ENCODE measurements at regions not wholly inside any gene's neighbourhood (a gene's known extent, or its start where the extent isn't known, plus 50 kb on each side); places are given as distances from the start of the nearest gene placed in this dataset.

DNA sequence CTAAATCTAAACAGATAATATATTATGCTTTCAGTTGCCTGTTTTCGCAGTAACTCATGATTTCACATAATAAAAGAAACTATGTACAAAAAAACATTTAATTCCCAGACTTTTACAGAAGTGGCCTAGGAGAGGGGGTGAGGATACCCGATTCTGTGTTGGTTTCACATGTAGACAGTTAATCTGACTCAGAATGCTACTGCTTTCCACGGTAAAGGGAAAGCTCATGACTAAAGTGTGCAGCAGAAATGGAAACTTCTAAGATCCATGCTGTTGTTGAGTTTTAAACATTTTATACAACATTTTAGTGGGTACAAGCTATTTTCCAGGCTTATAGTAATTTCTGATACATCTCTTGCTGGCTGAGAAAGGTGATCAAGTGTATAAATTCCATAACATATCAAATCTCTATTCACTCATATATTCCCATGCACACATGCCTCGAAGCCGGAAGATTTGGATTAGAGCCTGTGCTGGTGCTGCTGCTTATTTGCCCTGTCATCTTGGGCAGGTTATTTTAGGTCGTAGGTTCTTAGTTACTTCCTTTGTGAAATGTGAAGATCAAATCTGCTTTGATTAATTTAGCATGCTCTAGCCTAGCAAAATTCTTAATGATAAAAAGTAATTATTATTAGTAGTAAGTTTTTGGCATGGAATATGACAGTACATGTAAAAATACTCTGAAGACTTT is 896.7 kb upstream of the MAP3K7 start:
- no peak for DNase-seq

DNA sequence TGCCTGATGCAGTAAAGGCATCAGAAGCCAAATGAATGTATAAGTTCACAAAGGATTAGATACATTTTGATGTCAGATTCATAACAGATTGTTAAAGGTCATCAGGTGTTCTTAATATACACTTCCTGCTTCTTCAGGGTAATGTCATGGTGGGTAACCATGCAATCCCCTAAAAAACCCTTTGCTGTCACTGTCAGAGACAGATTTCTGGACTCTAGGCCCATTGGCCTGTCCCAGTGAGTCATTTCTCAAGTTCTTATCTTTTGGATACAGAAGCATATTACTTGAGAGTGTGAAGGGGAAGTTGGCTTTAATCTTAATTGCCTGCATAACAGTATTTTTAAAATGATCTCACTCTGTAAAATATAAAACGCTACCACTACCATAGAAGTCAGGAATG is 895.6 kb upstream of the MAP3K7 start:
- DNase-seq: no peak

DNA sequence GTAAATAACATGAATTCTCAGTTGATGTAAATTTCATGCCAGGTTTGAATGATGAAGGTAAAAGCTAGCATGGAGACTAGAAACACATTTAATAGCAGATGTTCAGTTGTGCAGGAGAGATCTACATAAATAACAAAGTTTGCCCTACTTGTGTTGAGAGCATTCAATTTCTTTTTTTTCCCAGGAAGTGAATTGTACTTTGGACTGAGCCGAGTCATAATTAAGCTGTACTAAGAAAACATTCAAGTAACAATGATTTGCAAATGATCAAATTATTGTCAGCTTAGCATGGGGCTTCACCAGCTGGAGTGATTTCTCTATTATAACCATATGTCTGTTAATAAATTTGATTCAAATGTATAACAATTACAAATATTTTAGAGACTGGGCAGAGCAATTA is 893.5 kb upstream of the MAP3K7 start:
- no peak for DNase-seq

DNA sequence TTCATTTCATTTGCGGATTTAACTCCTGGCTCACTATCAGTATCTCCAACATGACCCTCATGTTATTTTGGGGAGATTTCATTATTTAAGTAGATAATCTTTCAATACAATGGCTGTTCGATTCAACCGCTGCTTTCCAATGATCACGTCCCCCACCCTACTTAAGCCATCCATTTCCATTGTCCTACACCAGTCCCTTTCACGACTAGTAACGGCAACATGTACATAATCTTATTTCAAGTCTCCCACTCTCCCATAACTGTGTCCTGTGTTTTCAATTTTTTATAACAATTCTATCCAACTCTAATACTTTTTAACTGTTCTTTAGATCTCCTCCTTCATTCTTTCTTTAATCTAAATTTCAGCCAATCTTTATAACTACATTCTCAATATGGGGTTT is 890.8 kb upstream of the MAP3K7 start:
- DNase-seq: no peak

DNA sequence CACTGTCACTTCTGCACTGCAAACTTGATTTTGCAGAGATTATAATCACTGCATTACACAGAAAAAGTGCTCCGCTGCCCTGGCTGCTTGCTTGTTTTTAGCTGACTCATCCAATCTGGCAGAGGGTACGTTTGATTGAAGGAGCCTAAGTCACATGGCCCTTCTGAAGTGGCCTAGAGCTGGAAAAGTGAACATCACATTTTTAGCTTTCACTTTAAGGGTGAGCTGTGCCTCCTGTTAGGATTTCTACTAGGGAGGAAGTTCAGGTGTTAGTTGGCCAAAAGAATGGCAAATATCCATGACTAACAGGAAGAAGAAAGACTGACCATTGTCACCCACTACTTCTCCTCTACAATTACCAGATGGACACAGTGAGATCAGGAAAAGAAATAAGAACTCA is 889.1 kb upstream of the MAP3K7 start:
- DNase-seq: no peak

DNA sequence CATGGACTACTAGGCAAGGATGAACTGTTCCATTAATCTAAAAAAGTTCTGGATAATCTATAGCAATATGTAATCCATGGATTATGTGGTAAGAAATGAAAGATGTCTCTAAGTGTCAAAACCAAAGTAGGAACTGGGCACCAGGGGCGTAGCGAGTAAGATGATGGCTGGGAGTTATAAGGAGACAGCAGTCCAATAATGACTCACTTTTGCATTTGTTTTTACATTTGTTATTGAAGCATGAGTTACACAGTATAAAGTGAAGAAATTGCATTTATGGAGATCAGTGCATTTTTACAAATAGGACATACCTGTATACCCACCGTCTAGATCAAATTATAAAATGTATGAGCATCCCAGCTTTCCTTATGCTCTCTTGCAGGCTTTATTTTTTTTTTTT is 878.5 kb upstream of the MAP3K7 start:
- no peak for DNase-seq

DNA sequence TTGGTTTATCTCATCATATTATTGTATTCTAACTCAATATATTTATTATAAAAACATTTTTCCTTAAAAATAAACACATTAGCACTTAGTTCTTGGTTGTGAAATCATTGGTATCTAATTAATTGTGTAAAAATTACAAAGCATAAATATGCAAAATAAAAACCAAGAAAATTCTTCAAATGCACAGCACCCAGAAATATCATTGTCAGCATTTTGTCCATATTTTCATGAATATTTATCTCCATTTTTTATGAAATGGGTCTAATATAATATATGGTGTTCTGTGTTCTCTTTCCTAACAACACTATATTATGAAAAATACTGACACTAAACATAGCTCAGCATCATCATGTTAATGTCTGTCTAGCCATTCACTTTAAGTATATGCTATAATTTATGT is 877.8 kb upstream of the MAP3K7 start:
- DNase-seq: no peak

DNA sequence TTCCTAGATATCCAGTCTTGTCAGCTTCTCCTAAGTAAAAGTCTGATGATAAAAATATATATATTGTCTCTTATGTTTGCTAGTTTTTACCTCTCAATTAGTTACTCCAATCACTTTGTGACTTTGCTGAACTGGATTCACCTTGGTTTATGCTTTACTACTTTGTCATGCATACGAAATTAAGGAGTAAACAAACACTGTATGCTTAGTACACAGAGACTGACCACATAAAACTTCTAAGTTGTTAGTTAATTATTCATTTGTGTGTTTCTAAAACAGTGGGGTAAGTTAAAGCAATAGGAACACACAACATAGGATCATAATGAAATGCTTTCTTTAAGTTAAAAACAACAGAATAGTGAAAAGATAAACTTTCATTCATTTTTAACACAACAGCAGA is 877.3 kb upstream of the MAP3K7 start:
- no peak for DNase-seq

DNA sequence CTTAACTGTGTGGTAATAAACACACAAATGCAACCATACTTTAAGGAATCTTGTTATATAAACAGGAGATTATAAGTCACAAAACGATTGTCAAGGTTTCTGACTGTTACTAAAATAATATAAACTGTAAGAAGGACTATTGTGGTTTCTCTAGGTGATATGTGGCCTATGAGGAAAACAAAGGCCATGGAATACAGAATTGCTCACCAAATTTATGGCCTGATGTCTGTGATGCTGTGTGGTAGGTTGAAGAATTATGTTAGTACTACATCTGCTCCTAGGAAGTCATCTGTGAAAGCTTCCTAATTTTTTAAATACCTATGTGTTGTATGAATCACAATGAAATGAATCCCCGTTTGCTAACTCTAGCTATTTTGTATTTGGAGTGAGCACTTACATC is 875.4 kb upstream of the MAP3K7 start:
- no peak for DNase-seq

DNA sequence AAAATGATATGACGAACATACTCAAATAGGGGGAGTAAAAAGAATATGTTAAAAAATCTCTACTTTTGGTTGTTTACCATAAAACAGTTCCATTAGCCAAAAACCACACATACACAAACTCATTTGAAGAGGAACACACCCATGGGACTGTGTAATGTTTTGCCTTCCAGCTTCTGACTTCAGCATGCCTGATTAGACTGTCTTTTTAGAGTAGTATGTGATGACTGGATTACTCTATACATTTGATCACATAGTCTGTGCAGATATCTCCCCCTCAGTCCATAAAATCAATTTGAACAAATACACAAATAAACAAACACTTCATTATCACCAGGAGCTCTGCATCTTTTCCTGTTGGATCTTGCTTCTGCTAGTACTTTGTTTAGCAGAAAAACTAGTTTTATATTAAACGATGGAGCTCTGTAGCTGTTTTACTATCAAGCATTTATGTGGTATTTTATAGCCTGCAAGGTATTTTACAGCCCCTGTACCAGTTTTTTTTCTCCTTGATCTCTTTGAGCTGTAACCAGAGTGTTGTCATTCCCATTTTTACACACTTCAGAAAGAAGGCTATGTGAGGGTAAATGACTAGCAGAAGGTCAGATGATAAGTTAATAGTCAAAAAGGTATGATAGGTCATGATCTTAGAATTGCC is 866.5 kb upstream of the MAP3K7 start:
- no peak for DNase-seq

DNA sequence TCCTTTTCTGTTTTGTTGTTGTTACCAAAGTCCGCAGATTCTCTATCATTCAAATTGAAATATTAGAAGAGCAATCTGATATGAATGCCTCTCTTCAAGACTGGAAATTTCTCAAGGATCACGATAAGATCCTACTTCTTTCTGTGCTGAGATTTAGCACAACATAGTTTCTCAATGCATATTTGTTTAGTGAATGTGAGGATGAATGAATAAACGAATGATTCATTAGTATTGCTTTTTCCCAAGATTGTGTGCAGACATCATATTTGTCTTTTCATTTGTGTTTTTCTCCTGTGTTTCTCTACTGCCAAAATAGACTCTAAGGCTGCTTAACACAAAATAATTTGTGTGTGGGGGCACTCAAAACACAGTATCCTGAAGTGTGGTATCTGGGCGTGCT is 862.7 kb upstream of the MAP3K7 start:
- no peak for DNase-seq

DNA sequence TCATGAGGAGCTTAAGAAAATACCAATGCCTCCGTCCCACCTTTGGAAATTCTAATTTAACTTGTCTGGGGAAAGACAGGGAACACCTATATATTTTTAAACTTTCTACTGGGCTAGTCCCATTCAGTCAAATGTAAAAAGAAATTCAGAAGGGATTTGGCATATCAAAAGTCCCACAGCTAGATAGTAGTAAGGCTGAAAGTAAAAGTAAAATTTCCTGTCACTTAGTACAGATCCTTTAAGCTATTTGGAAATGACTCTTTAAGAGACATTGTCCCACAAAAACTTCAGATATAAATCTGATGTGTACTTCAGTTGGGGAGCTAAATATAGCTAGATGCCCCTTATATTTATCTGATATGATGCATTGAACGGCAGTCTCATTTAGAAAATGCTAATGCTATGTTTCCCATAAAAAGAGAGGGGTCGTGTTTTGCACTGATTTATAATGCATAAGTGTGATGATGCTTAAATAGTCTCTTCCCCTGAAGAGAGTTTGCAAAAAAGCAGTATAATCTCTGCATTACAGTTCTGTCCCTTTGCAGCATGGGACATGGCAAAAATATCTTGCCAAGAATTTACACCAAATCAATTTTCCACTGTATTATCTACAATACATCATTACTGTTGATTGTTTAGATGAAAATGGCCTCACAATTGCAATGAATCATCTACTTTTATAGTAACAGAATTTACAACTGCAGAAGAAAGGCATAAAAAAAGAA is 860.8 kb upstream of the MAP3K7 start:
- no peak for DNase-seq

DNA sequence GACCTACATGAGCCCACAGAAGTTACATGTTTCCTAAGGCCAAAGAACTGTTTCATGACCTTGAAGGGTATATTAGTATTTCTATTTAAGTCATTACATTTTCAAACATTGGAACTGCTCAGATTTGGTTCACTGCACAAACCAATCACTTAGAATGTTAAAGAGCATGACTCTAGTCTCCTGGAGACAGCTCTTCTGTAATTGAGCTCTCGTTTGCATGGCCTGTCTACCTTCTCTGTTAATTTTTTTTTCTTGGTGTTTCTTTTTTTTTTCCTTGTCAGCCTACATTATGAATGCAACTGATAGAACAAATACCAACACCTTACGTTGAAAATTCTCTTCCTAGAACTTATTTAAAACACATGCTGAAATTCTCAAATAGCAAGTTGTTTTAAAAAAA is 860.2 kb upstream of the MAP3K7 start:
- peak; percentile 45 for DNase-seq

DNA sequence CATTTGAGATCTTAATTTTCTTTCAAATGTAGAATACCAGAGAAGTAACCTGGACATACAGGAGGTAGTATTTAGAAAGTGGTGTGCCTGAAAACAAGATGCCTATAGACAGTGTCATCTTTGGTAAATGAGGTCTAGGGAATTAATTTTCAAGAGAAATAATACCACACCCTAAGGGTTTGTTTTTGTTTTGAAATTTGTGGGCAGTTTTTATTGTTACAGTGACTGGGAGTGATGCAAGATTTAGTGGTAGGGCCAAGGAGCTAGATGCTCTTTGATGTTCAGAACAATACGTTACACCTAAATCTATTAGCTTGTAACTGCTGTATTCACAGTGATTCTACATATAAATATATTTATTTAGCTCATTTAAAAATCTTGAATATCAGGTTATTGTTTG is 856.5 kb upstream of the MAP3K7 start:
- DNase-seq: no peak

DNA sequence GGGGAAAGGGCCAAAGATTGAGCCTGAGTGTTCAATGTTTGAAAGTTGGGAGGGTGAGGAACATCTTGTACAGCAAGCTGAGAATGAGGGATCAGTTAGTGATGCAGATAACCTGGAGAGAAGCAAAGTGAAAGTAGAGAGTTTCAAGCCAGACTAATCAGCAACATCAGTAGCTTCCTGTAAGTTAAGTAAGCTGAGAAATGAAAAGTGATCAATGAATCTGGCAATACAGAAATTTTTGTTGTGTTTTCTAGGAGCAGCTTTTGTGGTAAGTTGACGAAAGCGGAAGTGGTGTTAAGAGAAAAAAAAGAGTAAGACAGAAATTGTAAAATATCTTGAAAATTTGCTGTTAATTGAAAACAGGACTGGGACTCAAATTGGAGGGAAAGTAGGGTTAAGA is 855.5 kb upstream of the MAP3K7 start:
- no peak for DNase-seq

DNA sequence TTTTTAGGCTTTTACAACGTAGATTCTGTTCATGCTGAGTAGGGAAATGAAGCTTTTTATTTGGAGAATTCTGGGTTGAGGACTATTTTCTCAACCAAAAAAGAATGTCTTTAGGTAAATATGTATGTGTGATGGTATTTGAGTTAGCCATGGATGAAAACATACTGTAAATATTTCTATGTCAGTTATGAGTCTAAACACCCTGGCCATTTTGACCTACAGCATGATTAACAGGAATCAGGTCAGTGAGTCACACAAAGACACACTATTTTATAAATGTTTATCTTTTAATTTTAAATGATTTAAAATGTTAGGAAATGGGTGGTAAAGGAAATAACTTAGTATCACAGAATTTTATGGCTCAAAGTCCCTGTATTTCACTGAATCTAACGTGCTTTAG is 851.7 kb upstream of the MAP3K7 start:
- DNase-seq: no peak

DNA sequence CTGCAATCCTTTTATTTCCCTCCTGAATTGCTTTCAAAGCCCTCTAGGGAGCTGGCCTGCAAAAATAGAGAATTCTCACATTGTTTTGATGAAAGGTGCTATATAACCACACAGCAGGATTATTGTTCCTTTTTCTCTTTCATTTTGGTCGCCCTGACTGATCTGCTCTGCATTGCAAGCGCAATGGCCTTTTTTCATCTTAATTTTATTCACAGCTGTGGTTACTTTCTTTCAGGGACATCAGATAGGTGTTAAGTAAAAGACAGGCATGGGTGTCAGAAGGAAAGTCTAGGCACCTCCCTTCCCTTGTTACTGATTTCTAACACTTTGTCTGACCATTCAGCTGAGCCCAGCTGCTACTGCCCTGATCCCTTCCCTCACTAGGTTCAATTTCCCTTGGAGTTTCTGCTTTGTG is 850.5 kb upstream of the MAP3K7 start:
- no peak for DNase-seq

DNA sequence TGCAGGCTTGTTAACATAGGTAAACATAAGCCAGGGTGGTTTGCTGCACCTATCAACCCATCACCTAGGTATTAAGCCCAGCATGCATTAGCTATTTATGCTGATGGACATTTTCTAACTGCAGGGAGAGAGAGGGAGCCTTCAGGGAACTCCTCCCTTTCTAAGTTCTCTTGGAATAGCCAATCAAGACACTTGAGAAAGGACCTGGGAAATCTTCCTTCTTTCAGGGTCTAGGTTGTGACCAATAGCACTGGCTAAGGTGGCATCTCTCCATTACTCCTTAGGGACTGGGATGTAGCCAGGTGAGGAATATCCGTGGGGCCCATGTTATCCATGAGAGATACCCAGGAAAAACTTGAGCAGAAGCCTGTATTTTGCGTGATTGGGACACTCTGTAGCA is 849.6 kb upstream of the MAP3K7 start:
- DNase-seq: no peak

DNA sequence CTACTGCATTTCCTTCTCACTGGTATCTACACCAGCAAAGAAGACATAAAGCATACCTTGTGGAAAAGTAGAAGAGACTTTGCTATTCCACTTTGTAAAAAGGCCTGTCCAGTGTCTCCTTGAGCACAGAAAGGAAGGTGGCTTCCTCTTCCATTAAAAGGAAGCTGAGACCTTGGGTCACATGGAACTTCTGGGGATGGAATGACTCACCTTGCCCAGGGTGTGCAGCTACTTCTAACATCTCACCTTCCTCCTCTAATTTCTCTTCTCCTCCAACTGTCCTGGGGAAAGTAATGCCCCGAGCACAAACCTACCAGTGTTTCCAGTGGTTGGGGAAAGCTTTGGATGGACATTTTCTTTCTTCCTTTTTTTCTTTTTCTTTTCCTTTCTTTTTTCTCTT is 848.8 kb upstream of the MAP3K7 start:
- DNase-seq: no peak

DNA sequence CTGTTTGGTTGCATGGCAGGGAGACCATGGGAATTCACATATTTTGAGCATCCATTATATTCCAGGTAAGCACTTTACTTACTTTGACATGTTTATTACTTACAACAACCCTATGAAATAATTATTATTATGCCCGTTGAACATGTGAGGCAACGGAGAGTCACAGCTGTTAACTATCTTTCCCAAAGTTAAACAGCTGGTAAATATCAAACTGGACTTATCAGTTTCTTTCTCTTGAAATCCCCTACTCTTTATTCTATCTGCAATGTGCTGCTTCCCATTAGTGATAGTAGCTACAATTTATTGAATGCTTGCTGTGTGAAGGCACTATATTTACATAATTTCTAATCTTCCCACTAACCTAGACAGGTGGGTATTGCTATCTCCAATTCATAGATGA is 847.7 kb upstream of the MAP3K7 start:
- DNase-seq: no peak

DNA sequence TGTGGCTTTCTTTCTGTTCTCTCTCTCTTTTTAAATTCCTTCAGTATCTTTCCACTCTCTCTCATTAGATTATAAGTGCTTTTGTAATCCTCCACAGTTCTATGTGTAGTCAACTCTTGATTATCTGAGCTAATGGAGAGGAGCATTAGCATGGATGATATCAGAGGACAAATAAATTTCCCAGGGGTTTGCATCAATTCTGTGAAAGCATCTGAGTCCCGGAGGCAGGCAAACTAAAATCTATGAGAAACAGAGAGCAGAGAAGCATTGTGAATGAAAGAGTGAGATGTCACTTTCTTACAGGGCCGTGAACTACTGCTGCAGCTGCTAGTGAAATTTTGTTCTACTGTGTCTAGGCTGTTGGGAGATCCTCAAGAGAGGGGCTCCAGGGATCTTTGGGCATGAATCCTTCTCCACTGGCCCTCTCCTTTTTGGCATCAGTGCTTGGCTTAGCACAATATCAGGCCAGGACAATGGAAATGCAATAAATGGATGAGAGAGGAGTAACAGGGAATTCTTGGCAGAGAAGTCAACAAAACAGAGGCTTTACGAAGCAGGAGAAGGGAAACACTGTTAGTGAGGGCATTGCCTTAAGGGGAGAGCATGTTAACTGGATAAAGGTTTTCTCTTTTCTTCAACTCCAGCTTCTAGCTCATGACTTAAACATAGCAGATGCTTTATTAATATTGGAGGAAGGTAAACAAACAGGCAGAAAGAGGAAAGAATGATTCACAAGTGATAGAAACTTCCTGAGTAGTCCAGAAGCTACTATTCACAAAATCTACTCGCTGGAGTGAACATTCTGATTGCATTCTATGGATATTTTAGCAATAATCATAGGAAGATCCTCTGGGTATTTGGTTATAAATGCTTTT is 847.0 kb upstream of the MAP3K7 start:
- no peak for DNase-seq

DNA sequence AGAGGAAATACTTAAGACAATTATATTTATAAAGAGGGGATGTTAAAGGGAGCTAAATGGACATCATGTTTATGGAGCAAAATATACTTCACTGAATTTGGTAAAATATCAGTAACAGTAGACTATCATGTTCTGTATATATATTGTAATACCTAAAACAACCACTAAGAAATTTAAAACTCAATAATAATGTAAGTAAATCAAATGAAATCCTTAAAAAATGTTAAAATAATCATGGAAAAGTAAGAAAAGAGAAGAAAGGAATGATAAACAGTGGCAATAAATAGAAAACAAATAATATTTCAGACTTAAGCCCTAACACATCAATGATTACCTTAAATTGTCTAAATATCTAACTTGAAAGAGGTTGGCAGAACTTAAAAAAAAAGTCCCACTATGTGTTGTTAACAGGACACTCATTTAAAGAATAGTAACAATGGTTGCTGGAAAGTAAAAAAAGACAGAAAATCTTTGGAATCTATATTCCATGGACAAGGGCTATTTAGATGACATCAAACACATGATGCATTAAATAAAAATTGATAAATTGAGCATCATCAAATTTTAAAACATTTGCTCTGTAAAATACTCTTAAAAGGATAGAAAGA is 842.2 kb upstream of the MAP3K7 start:
- DNase-seq: no peak

DNA sequence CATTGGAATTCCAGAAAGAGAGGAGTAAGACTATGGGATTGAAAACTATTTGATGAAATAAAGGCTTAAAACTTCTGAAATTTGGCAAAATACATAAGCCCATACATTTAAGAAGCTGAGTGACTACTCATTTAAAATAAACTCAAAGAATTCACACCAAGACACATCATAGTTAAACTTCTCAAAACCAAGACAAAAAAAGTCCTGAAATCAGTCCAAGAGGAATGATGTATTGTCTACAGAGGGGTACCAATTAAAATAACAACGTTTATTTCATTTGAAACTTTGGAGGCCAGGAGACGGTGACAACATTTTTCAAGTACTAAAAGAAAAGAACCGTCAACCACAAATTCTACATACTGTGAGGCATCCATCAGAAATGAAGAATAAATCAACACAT is 841.4 kb upstream of the MAP3K7 start:
- DNase-seq: no peak
